ENCODE measurements at regions not wholly inside any gene's neighbourhood (a gene's known extent, or its start where the extent isn't known, plus 50 kb on each side); places are given as distances from the start of the nearest gene placed in this dataset.

DNA sequence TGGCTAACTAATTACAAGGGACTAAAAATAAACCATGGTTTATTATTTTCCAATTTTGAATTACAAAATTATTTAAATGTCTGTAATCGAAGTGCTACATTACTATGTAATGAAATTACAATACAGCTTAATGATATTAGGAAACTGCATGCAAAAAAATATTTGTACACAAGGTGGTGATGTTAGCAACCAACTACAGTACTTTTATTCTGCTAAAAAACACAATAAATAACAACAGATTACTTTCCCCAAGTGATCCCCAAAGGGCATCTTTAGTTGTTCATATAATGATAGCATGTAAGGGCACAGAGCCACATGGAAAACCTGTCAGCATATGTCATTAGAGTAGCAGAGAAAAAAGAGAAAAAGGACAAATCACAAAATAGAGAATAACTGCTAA is 147.5 kb upstream of the SOX2 start:
- no peak for TF ChIP-seq POLR2A (IDR thresholded peaks at IDR 0.05)
- TF ChIP-seq, protein P1, sequence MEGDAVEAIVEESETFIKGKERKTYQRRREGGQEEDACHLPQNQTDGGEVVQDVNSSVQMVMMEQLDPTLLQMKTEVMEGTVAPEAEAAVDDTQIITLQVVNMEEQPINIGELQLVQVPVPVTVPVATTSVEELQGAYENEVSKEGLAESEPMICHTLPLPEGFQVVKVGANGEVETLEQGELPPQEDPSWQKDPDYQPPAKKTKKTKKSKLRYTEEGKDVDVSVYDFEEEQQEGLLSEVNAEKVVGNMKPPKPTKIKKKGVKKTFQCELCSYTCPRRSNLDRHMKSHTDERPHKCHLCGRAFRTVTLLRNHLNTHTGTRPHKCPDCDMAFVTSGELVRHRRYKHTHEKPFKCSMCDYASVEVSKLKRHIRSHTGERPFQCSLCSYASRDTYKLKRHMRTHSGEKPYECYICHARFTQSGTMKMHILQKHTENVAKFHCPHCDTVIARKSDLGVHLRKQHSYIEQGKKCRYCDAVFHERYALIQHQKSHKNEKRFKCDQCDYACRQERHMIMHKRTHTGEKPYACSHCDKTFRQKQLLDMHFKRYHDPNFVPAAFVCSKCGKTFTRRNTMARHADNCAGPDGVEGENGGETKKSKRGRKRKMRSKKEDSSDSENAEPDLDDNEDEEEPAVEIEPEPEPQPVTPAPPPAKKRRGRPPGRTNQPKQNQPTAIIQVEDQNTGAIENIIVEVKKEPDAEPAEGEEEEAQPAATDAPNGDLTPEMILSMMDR (IDR thresholded peaks at IDR 0.05): no peak

Data from body of pancreas (tissue), 4 donors.